ENCODE measurements at regions not wholly inside any gene's neighbourhood (a gene's known extent, or its start where the extent isn't known, plus 50 kb on each side); places are given as distances from the start of the nearest gene placed in this dataset.

DNA sequence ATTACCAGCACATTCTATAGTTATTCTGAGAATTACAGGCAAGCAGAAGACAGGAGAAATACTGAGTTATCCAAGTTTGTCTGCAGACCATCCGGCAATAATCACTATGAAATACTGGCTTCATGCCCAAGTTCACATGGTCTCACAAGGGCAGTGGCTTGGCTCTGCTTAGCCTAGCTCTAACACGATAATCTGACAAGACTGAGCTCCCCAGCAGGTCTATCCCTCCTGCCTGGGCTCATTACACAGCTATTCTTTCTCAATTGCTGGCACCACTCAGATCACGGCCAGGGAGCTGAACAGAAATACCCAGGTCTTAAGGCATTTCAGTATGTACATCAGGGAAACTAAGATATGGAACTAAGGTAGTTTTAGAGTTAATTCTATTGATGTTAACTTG lies 361.6 kb upstream of the PCDH20 start:
- no peak for DNase-seq (ENCODE audit: low spot score)
- TF ChIP-seq, protein P1, sequence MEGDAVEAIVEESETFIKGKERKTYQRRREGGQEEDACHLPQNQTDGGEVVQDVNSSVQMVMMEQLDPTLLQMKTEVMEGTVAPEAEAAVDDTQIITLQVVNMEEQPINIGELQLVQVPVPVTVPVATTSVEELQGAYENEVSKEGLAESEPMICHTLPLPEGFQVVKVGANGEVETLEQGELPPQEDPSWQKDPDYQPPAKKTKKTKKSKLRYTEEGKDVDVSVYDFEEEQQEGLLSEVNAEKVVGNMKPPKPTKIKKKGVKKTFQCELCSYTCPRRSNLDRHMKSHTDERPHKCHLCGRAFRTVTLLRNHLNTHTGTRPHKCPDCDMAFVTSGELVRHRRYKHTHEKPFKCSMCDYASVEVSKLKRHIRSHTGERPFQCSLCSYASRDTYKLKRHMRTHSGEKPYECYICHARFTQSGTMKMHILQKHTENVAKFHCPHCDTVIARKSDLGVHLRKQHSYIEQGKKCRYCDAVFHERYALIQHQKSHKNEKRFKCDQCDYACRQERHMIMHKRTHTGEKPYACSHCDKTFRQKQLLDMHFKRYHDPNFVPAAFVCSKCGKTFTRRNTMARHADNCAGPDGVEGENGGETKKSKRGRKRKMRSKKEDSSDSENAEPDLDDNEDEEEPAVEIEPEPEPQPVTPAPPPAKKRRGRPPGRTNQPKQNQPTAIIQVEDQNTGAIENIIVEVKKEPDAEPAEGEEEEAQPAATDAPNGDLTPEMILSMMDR (IDR thresholded peaks at IDR 0.05; ENCODE audit: extremely low read depth, insufficient read depth, missing control alignments): no peak
- in situ Hi-C loops (cut with MboI; ENCODE audit: low pct_unique_long_range_greater_than_20kb, low sequenced_read_pairs, unreplicated experiment): no loop called here

DNA sequence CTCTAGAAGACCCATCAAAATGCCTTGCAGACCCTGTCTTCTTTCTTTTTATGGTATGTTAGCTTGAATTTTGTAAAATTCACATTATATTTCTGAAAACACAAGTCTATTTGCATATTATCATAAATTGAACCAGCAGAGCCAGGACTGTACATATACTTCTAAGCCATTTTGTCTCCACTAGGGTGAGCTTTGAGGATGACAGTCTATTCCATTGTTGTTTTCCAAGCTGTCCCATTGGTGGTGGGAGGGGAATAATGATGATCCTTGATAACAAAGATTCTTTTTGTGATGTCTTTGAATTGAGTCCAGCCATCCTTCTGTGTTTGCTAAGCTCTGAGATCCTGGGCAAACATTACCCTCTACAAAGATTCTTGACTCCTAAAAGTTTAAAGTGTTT lies 359.3 kb upstream of the PCDH20 start:
- no peak for DNase-seq (ENCODE audit: low spot score)
- TF ChIP-seq, protein P1 (IDR thresholded peaks at IDR 0.05; ENCODE audit: extremely low read depth, insufficient read depth, missing control alignments): no peak
- in situ Hi-C loops (cut with MboI; ENCODE audit: low pct_unique_long_range_greater_than_20kb, low sequenced_read_pairs, unreplicated experiment): no loop called here

DNA sequence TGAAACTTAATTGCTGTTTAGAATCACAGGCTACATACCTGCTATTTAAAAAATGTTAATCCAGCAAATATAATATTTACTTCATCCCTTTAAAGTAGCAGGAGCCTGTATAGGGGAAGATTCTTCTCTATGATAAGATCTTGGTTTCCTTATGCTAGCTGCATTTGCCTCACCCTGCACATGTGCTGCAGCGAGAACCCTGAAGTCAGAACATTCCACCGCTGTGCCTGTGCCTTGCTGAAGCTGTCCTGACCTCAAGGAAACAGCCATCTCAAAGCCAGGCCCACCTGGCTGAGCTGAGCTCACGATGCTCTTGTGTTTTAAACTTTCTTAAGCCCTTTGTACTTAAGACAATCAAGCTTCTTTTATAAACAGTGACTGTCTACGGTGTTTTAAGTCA lies 355.0 kb upstream of the PCDH20 start:
- in situ Hi-C loops (cut with MboI; ENCODE audit: low pct_unique_long_range_greater_than_20kb, low sequenced_read_pairs, unreplicated experiment): no loop called here
- TF ChIP-seq, protein P1 (IDR thresholded peaks at IDR 0.05; ENCODE audit: extremely low read depth, insufficient read depth, missing control alignments): no peak
- DNase-seq (ENCODE audit: low spot score): no peak

DNA sequence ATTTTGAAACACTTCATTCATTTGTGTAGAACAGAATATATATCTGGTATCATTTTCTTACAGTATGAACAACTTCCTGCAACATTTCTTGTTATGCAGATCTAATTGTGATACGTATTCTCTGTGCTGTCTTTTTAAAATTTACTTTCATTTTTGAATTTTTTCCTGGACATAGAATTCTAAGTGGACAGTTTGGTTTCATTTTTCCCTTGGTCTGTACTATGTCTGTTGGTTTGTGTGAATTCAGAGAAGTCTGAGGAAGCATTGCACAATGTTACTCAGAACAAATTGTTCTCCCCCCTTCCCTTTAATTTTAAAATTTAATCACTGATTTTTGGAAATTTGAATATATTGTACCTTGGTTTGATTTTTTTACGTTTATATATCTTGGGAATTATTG lies 352.5 kb upstream of the PCDH20 start:
- TF ChIP-seq, protein P1 (IDR thresholded peaks at IDR 0.05; ENCODE audit: extremely low read depth, insufficient read depth, missing control alignments): no peak
- DNase-seq (ENCODE audit: low spot score): no peak
- in situ Hi-C loops (cut with MboI; ENCODE audit: low pct_unique_long_range_greater_than_20kb, low sequenced_read_pairs, unreplicated experiment): no loop called here

DNA sequence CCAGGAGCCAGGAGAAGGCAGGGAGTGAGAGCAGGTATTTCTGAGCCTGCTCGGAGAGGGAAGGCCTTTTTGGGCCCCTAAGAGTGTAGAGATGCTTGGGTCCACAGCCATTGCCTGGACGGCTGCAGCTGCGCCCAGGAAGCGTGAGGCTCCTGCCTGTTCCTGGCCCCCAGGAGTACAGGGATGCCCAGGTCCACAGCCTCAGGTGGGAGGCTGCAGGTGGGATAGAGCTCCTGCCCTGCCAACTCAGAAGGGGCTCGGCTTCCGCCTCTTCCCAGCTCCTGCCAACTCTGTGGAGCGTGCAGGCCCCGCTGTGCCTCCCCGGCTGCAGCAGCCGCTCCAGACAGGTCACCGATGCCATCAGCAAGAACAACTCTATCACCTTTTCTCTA lies 351.0 kb upstream of the PCDH20 start:
- in situ Hi-C loops (cut with MboI; ENCODE audit: low pct_unique_long_range_greater_than_20kb, low sequenced_read_pairs, unreplicated experiment): no loop called here
- TF ChIP-seq, protein P1 (IDR thresholded peaks at IDR 0.05; ENCODE audit: extremely low read depth, insufficient read depth, missing control alignments): no peak
- no peak for DNase-seq (ENCODE audit: low spot score)

DNA sequence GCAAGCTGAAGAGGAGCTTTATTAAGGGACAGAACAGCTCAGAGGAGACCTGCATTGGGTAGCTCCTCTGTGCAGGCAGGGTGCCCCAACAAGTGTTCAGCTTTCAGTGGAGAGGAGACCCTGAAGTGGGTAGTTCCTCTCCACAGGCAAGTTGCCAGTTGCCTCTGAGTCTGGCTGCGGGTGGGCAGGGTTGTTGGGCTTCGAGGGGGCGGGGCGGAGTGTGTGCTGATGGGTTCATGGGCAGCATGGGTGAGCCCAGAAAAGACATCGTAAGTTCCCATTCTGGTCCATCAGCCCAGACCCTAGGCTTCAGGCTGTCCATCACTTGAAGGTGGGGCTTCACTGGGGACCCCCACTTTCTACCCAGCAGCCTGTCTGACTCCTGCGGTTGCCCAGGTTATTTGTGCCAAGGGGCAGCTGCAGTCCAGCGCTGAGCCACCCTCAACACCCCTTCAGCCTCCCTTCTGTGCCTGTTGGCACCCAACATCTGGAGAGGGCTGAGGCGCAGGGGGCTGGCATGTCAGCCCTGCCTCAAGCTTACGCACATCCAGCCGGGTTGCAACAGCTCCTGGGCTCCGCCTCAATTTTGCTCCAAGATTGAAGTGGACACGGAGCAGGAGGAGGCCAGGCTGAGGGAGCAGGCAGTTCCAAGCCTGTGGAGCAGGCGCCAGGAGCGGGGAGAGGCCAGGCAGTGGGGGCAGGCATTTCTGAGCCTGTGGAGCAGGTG lies 350.5 kb upstream of the PCDH20 start:
- DNase-seq (ENCODE audit: low spot score): no peak
- TF ChIP-seq, protein P1 (IDR thresholded peaks at IDR 0.05; ENCODE audit: extremely low read depth, insufficient read depth, missing control alignments): no peak
- in situ Hi-C loops (cut with MboI; ENCODE audit: low pct_unique_long_range_greater_than_20kb, low sequenced_read_pairs, unreplicated experiment): no loop called here

Measured in GM13977 (cell line).